HG02973 (cell line): ENCODE measurements at regions not wholly inside any gene's neighbourhood (a gene's known extent, or its start where the extent isn't known, plus 50 kb on each side); places are given as distances from the start of the nearest gene placed in this dataset.
"Not testable (repeated sequence)": the region's sequence is repeated elsewhere in the genome, so short reads cannot be mapped to it uniquely, and the experiment has no call there.

Source experiments
- ATAC-seq: cut with Tn5 transposase; IDR thresholded peaks from one replicate; pipeline ENCODE4 v1.9.1; 2021; ENCODE audit warnings: moderate library complexity; ENCODE audit not compliant: unreplicated experiment

- no peak for ATAC-seq
These were observed 162.6 kb upstream of the INTU start for GRCh38 chr4:127469959-127470809.

GRCh38 chr4:127478271-127478670, 154.5 kb upstream of the INTU start:
- ATAC-seq = not testable (repeated sequence)

GRCh38 chr4:127479031-127479622, 153.6 kb upstream of the INTU start:
- ATAC-seq = no peak

GRCh38 chr4:127482049-127482448, 150.7 kb upstream of the INTU start:
- no peak for ATAC-seq

GRCh38 chr4:127484117-127484516, 148.6 kb upstream of the INTU start:
- no peak for ATAC-seq

GRCh38 chr4:127486248-127486647, 146.5 kb upstream of the INTU start:
- no peak for ATAC-seq

GRCh38 chr4:127491571-127491970, 141.2 kb upstream of the INTU start:
- ATAC-seq = no peak

- ATAC-seq = not testable (repeated sequence)
These were observed 135.9 kb upstream of the INTU start for GRCh38 chr4:127496875-127497274.

GRCh38 chr4:127498366-127498765, 134.4 kb upstream of the INTU start:
- no peak for ATAC-seq

- no peak for ATAC-seq
These were observed 132.5 kb upstream of the INTU start for GRCh38 chr4:127500242-127500641.

- no peak for ATAC-seq
These were observed 131.7 kb upstream of the INTU start for GRCh38 chr4:127501103-127501502.

GRCh38 chr4:127503111-127503510, 129.6 kb upstream of the INTU start:
- no peak for ATAC-seq

GRCh38 chr4:127505203-127505602, 127.6 kb upstream of the INTU start:
- no peak for ATAC-seq

GRCh38 chr4:127506283-127506682, 126.5 kb upstream of the INTU start:
- ATAC-seq = no peak

- ATAC-seq = no peak
These were observed 123.6 kb upstream of the INTU start for GRCh38 chr4:127509155-127509554.

- ATAC-seq = not testable (repeated sequence)
These were observed 120.1 kb upstream of the INTU start for GRCh38 chr4:127512672-127513071.

- not testable (repeated sequence) for ATAC-seq
These were observed 117.5 kb upstream of the INTU start for GRCh38 chr4:127515259-127515658.

GRCh38 chr4:127518046-127518445, 114.7 kb upstream of the INTU start:
- no peak for ATAC-seq

GRCh38 chr4:127521463-127521862, 111.3 kb upstream of the INTU start:
- no peak for ATAC-seq

GRCh38 chr4:127523369-127523768, 109.4 kb upstream of the INTU start:
- no peak for ATAC-seq

- ATAC-seq = no peak
These were observed 107.1 kb upstream of the INTU start for GRCh38 chr4:127525608-127526007.

- ATAC-seq = no peak
These were observed 104.5 kb upstream of the INTU start for GRCh38 chr4:127528302-127528701.
